Liver (tissue), 7 donors: ENCODE measurements at regions not wholly inside any gene's neighbourhood (a gene's known extent, or its start where the extent isn't known, plus 50 kb on each side); places are given as distances from the start of the nearest gene placed in this dataset.
A peak's percentile ranks its signal among the peaks of the same experiment; 100 is the strongest.

Source experiments
- DNase-seq: peaks from one replicate; pipeline ENCODE4 v3.0.0-alpha.2; 2017; ENCODE audit warnings: low spot score
- H3K27ac ChIP-seq, 2 donors: one replicate each; pipeline ENCODE4 v1.7.0; 2013; ENCODE audit warnings: inconsistent platforms in 2 of 2, low read length in 2 of 2, control low read depth in 1 of 2, low read depth in 1 of 2, mild to moderate bottlenecking in 1 of 2
- H3K27me3 ChIP-seq, 4 donors: one replicate each; pipeline versions ENCODE4 v1.6.1 to v1.7.0; 2013; ENCODE audit warnings: low read length in 3 of 4, inconsistent platforms in 1 of 4, mild to moderate bottlenecking in 1 of 4, moderate library complexity in 1 of 4; ENCODE audit not compliant: control insufficient read depth in 4 of 4, insufficient read depth in 4 of 4
- H3K36me3 ChIP-seq, 4 donors: one replicate each; pipeline versions ENCODE4 v1.6.1 to v1.7.0; 2013; ENCODE audit warnings: low read length in 3 of 4, mild to moderate bottlenecking in 3 of 4, low read depth in 1 of 4, moderate library complexity in 1 of 4; ENCODE audit not compliant: control insufficient read depth in 4 of 4, insufficient read depth in 3 of 4
- H3K4me1 ChIP-seq, 4 donors: one replicate each; pipeline versions ENCODE4 v1.6.1 to v1.7.0; 2013; ENCODE audit warnings: low read length in 3 of 4, mild to moderate bottlenecking in 3 of 4, moderate library complexity in 1 of 4; ENCODE audit not compliant: control insufficient read depth in 4 of 4, insufficient read depth in 4 of 4
- H3K4me3 ChIP-seq, 3 donors: one replicate each; pipeline versions ENCODE4 v1.6.1 to v1.7.0; 2013; ENCODE audit warnings: low read length in 3 of 3, control low read depth in 1 of 3, low read depth in 1 of 3, mild to moderate bottlenecking in 1 of 3
- H3K9ac ChIP-seq, 2 donors: one replicate each; pipeline ENCODE4 v1.7.0; 2013; ENCODE audit warnings: low read length in 2 of 2, mild to moderate bottlenecking in 2 of 2, moderate library complexity in 2 of 2, control low read depth in 1 of 2, low read depth in 1 of 2
- H3K9me3 ChIP-seq, 4 donors: one replicate each; pipeline versions ENCODE4 v1.6.1 to v1.7.0; 2013; ENCODE audit warnings: low read length in 3 of 4; ENCODE audit not compliant: control insufficient read depth in 4 of 4
- EGR1 ChIP-seq, 2 donors: IDR thresholded peaks; 2 replicates each; pipeline ENCODE4 v1.6.1; 2016 to 2018; ENCODE audit warnings: antibody characterized with exemption in 2 of 2, low read depth in 2 of 2
- FOXA2 ChIP-seq: IDR thresholded peaks from 2 replicates; pipeline ENCODE4 v1.6.1; 2016; ENCODE audit warnings: antibody characterized with exemption
- GABPA ChIP-seq, 2 donors: IDR thresholded peaks in 1 of 2; conservative IDR thresholded peaks in 1 of 2; 2 replicates each; pipeline ENCODE4 v1.6.1; 2016; ENCODE audit warnings: antibody characterized with exemption in 2 of 2, mild to moderate bottlenecking in 1 of 2, moderate library complexity in 1 of 2
- HNF4A ChIP-seq, 2 donors: conservative IDR thresholded peaks; 2 replicates each; pipeline ENCODE4 v1.6.1; 2016; ENCODE audit warnings: antibody characterized with exemption in 2 of 2, mild to moderate bottlenecking in 2 of 2
- HNF4G ChIP-seq: IDR thresholded peaks from 2 replicates; pipeline ENCODE4 v1.6.1; 2016; ENCODE audit warnings: antibody characterized with exemption
- JUND ChIP-seq, 2 donors: IDR thresholded peaks; 2 replicates each; pipeline ENCODE4 v1.6.1; 2016; ENCODE audit warnings: antibody characterized with exemption in 2 of 2
- NR2F2 ChIP-seq: IDR thresholded peaks from 2 replicates; pipeline ENCODE4 v1.6.1; 2016; ENCODE audit warnings: antibody characterized with exemption
- RAD21 ChIP-seq, 2 donors: IDR thresholded peaks; 2 replicates each; pipeline ENCODE4 v1.6.1; 2016; ENCODE audit warnings: antibody characterized with exemption in 2 of 2, mild to moderate bottlenecking in 2 of 2
- SP1 ChIP-seq: IDR thresholded peaks from 2 replicates; pipeline ENCODE4 v1.6.1; 2018; ENCODE audit warnings: antibody characterized with exemption, mild to moderate bottlenecking
- TAF1 ChIP-seq: conservative IDR thresholded peaks from 2 replicates; pipeline ENCODE4 v1.6.1; 2016; ENCODE audit warnings: antibody characterized with exemption, mild to moderate bottlenecking
- YY1 ChIP-seq: IDR thresholded peaks from 2 replicates; pipeline ENCODE4 v1.6.1; 2016; ENCODE audit warnings: antibody characterized with exemption, mild to moderate bottlenecking
- WGBS: extraction: QIAGEN DNeasy Blood & Tissue Kit; methylation state at CpG from one replicate; pipeline ENCODE4 v1.1.7; 2013; 5-methylcytosine and 5-hydroxymethylcytosine counted together
- TF ChIP-seq, protein P1 (sequence below): IDR thresholded peaks from 2 replicates; pipeline ENCODE4 v1.6.1; 2016; ENCODE audit warnings: antibody characterized with exemption, mild to moderate bottlenecking
- TF ChIP-seq, protein P2 (sequence below): IDR thresholded peaks from 2 replicates; pipeline ENCODE4 v1.6.1; 2016; ENCODE audit warnings: antibody characterized with exemption
- TF ChIP-seq, protein P3 (sequence below): IDR thresholded peaks from 2 replicates; pipeline ENCODE4 v1.6.1; 2016; ENCODE audit warnings: antibody characterized with exemption
- TF ChIP-seq, protein P4 (sequence below): IDR thresholded peaks from 2 replicates; pipeline ENCODE4 v1.6.1; 2016; ENCODE audit warnings: antibody characterized with exemption
- donor health status: healthy.
- donor health status: healthy.
- donor health status: healthy.
- donor health status: healthy.

DNA sequence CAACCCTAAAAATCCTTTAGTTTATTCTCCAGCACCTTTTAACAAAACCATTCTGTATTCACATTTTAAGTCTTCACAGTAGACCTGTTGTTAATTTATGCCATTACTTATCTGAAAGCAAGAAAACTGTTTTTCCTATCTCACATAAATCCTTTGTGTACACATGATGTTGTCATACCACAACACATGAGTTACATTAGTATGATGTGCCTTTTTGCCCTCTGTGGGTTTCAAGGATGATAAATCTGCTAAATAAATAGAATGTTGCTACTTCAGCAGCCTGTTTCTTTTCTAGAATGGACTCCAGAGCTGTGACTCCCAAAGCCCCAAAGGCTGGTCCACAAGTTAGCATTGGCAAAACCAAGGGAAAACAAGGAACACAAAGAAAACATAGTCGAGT, 151.6 kb downstream of the SERPINI1 start (continued):
- TF ChIP-seq, protein P1, sequence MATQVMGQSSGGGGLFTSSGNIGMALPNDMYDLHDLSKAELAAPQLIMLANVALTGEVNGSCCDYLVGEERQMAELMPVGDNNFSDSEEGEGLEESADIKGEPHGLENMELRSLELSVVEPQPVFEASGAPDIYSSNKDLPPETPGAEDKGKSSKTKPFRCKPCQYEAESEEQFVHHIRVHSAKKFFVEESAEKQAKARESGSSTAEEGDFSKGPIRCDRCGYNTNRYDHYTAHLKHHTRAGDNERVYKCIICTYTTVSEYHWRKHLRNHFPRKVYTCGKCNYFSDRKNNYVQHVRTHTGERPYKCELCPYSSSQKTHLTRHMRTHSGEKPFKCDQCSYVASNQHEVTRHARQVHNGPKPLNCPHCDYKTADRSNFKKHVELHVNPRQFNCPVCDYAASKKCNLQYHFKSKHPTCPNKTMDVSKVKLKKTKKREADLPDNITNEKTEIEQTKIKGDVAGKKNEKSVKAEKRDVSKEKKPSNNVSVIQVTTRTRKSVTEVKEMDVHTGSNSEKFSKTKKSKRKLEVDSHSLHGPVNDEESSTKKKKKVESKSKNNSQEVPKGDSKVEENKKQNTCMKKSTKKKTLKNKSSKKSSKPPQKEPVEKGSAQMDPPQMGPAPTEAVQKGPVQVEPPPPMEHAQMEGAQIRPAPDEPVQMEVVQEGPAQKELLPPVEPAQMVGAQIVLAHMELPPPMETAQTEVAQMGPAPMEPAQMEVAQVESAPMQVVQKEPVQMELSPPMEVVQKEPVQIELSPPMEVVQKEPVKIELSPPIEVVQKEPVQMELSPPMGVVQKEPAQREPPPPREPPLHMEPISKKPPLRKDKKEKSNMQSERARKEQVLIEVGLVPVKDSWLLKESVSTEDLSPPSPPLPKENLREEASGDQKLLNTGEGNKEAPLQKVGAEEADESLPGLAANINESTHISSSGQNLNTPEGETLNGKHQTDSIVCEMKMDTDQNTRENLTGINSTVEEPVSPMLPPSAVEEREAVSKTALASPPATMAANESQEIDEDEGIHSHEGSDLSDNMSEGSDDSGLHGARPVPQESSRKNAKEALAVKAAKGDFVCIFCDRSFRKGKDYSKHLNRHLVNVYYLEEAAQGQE = no peak
- no peak for TF ChIP-seq TAF1
- no peak for TF ChIP-seq SP1
- TF ChIP-seq, protein P2, sequence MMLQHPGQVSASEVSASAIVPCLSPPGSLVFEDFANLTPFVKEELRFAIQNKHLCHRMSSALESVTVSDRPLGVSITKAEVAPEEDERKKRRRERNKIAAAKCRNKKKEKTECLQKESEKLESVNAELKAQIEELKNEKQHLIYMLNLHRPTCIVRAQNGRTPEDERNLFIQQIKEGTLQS = no peak

DNA sequence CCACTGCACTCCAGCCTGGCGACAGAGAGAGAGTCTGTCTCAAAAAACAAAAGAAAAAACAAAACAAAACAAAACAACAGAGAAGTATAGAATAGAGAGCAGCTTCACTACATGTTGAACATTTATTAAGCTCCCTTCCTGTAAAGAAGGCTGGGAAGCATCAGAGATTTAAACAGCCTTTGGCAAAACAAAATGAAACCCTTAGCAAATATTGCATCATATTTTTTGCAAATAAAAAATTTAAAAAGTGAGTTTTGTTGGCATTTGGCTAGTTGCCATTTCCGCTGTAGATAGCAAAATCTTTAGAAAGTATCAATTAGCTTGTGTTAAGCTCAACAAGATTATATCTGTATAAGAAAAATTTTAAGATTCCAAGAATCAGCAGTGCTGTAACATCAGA, 151.2 kb downstream of the SERPINI1 start:
- 59% methylated on average over 2 of the region's 2 CpGs for WGBS
- H3K9ac ChIP-seq = no peak overlapping the region
- TF ChIP-seq, protein P1 = no peak
- TF ChIP-seq YY1 = peak; percentile 43
- TF ChIP-seq JUND (IDR thresholded peaks at IDR 0.05) = no peak
- no peaks in the 10 kb centered on the region for H3K9me3 ChIP-seq
- H3K27ac ChIP-seq = no peak overlapping the region
- H3K36me3 ChIP-seq = no peaks in the 10 kb centered on the region
- DNase-seq = no peak
- peaks cover 0 to 2% (median 1%) of the 10 kb centered on the region in 4 donors for H3K4me1 ChIP-seq
- no peak overlapping the region for H3K4me3 ChIP-seq
- no peaks in the 10 kb centered on the region for H3K27me3 ChIP-seq

DNA sequence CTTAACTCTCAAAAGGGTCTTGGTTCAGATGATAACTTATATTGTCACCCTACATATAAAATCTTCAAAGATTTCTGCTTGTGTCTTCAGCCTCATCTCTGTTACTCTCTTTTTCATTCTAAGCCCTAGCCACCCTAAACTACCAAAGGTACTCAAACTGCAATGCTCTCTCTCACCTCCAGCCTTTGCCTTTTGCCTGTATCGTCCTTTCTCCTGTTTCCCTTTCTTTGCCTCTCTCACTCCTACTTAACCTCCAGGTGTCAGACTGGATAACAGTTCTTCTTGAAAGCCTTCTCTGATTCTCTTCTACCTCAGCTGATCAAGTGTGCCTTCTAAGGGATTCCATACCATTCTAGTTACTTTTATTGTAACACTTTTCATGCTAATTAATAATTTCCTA, 149.8 kb downstream of the SERPINI1 start:
- no peak overlapping the region for H3K9ac ChIP-seq
- no peak overlapping the region for H3K27ac ChIP-seq
- H3K27me3 ChIP-seq = no peaks in the 10 kb centered on the region
- no peaks in the 10 kb centered on the region for H3K9me3 ChIP-seq
- 86% methylated on average over 1 of the region's 1 CpG for WGBS
- no peaks in the 10 kb centered on the region for H3K36me3 ChIP-seq
- TF ChIP-seq SP1 (no peak), HNF4G (no peak), TAF1 (no peak), FOXA2 (no peak), NR2F2 (no peak), EGR1 (IDR thresholded peaks at IDR 0.05; ENCODE audit: low read depth in 2 of 2) (no peak), RAD21 (IDR thresholded peaks at IDR 0.05) (no peak), GABPA (IDR thresholded peaks at IDR 0.05 in 1 of 2, conservative IDR thresholded peaks at IDR 0.05 in 1 of 2) (no peak), HNF4A (conservative IDR thresholded peaks at IDR 0.05) (no peak), JUND (IDR thresholded peaks at IDR 0.05) (no peak)
- TF ChIP-seq, protein P3, sequence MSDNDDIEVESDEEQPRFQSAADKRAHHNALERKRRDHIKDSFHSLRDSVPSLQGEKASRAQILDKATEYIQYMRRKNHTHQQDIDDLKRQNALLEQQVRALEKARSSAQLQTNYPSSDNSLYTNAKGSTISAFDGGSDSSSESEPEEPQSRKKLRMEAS = no peak
- TF ChIP-seq, protein P4, sequence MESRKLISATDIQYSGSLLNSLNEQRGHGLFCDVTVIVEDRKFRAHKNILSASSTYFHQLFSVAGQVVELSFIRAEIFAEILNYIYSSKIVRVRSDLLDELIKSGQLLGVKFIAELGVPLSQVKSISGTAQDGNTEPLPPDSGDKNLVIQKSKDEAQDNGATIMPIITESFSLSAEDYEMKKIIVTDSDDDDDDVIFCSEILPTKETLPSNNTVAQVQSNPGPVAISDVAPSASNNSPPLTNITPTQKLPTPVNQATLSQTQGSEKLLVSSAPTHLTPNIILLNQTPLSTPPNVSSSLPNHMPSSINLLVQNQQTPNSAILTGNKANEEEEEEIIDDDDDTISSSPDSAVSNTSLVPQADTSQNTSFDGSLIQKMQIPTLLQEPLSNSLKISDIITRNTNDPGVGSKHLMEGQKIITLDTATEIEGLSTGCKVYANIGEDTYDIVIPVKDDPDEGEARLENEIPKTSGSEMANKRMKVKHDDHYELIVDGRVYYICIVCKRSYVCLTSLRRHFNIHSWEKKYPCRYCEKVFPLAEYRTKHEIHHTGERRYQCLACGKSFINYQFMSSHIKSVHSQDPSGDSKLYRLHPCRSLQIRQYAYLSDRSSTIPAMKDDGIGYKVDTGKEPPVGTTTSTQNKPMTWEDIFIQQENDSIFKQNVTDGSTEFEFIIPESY = no peak
- H3K4me3 ChIP-seq = no peak overlapping the region
- H3K4me1 ChIP-seq = peaks cover 0 to 2% (median 1%) of the 10 kb centered on the region in 4 donors
- no peak for DNase-seq
